ENCODE measurements at regions not wholly inside any gene's neighbourhood (a gene's known extent, or its start where the extent isn't known, plus 50 kb on each side); places are given as distances from the start of the nearest gene placed in this dataset.
"Not testable (repeated sequence)": the region's sequence is repeated elsewhere in the genome, so short reads cannot be mapped to it uniquely, and the experiment has no call there.

GRCh38 chr10:36493516-36493880 lies 631.9 kb upstream of the ANKRD30A start:
- no peak for DNase-seq (ENCODE audit: low read depth in 2 of 2)

DNA sequence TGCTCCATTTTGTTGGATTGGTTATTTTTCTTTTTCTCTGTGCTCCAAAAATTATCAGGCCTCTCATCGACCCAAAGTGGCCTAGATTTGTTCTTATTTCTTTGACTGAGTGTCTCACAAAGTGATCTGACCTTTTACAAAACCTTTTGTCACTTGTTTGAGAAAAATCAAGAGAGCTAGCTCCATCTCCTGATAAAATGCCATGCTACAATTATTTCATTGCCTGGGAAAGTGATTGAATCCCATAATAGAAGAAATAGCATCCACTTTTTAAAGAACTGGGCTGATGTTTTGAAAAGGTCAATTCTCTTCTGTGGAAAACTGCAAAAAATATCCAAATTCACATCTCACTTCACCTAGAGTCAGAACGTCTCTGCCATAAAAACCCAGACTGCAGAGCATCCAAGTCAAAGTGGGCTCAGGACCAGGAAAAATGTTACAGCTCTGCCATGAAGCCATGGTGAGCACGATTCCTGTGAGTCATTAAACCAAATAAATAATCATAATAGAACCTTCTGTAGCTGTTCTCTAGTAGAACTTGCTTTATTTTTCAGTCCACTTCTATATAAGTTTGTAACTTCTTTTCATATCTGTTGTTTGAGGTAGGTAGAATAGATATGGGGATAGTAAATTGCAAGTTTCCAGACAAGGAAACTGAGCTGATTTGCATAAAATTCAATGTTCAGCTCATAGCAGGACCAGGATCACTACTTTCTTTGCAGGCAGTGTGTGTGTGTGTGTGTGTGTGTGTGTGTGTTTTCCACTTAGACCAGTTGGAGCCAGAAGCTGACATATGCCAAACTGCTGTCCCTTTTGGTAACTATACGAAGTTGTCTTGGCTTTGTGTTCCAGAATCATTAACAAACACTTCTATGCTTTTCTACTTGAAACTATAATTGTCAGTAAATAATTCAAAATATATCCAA lies 632.5 kb upstream of the ANKRD30A start:
- DNase-seq (ENCODE audit: low read depth in 2 of 2) = no peak

GRCh38 chr10:36491926-36492325 lies 633.5 kb upstream of the ANKRD30A start:
- no peak for DNase-seq (ENCODE audit: low read depth in 2 of 2)

GRCh38 chr10:36489611-36490228 lies 635.7 kb upstream of the ANKRD30A start:
- no peak for DNase-seq (ENCODE audit: low read depth in 2 of 2)

DNA sequence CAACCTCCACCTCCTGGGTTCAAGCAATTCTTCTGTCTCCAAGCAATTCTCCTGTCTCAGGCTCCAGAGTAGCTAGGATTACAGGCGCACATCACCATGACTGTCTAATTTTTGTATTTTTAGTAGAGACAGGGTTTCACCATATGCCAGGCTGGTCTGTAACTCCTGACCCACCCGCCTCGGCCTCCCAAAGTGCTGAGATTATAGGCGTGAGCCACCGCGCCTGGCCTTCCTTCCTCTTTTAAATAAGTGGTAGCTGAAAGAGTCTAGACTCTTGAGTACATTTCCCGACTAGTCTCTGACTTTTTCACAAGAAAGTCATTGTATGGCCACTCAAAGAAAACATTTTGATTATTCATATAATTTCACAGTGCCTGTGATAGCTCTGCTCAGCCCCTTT lies 636.2 kb upstream of the ANKRD30A start:
- no peak for DNase-seq (ENCODE audit: low read depth in 2 of 2)

DNA sequence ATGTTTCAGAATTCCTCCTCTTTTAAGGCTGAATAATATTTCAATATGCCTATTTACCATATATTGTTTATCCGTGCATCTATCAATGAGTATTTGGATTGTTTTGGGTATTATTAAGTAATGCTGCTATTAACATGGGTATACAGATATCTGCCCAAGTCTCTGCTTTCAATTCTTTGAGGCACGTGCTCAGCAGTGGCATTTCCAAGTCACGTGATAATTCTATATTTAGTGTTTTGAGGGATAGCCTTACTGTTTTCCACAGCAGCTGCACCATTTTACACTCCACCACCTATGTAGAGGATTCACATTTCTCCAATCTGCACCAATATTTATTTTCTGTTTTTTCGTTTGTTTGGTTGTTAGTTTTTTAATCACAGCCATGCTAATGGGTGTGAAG lies 636.8 kb upstream of the ANKRD30A start:
- DNase-seq (ENCODE audit: low read depth in 2 of 2) = no peak

DNA sequence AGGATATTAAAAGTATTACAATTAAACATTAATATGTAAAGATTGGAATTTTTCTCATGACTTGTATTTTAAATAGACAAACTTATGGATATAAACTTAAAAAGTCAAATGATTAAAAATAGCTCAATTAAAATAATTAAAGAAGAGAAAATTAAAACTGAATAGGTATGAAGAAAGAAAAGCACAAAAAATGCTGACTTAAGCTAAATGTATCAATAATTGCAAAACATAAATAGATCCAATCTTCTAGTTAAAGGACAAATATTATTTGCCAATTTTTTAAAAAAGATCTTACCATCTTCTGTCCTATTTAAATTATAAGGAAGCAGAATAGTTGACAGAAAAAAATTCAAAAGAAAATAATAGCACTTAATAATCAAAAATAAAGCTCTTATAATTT lies 646.3 kb upstream of the ANKRD30A start:
- no peak for DNase-seq (ENCODE audit: low read depth in 2 of 2)

GRCh38 chr10:36476399-36476798 lies 649.0 kb upstream of the ANKRD30A start:
- no peak for DNase-seq (ENCODE audit: low read depth in 2 of 2)

DNA sequence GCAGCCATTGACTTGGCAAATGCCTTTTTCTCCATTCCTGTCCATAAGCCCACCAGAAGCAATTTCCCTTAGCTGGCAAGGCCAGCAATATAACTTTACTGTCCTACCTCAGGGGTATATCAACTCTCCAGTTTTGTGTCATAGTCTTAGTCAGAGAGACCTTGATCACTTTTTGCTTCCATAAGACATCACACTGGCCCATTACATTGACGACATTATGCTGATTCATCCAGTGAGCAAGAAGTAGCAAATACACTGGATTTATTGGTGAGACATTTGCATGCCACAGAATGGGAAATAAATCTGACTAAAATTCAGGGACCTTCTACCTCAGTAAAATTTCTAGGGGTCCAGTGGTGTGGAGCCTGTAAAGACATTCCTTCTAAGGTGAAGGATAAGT lies 649.7 kb upstream of the ANKRD30A start:
- DNase-seq (ENCODE audit: low read depth in 2 of 2) = no peak

DNA sequence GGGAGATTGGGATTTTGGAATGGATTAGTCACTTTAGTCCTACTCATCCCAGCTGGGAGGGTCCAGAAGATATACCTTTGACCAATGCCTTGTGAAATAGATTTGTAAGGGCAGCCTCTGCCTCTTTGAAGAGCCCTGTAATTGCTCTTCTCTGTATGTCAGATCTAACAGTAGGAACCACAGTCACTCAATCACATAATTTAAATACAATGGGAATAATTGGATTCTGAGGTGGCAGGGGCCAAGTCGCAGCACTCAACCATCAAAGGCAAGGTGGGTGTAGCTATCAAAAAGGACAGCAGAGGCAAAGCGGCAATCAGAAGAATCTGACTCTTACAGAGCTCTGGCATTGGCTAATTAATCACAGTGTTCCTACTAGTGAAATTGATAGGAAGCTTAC lies 650.9 kb upstream of the ANKRD30A start:
- DNase-seq (ENCODE audit: low read depth in 2 of 2) = no peak

DNA sequence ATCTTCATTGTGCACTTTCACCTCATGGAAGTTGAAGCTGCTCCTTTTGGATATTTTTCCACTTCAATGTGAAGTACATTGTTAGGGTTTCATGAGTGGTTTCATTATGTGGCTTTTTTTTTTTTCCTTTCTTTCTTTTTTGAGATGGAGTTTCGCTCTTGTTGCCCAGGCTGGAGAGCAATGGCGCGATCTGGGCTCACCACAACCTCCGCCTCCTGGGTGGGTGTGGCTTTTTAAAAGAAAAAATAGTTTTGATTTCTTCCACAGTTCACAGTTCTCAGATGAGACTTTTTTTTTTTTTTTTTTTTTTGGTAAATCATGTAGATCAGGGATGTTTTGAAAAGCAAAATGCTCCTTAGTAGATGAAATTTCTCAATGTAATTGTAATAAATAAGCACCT lies 652.3 kb upstream of the ANKRD30A start:
- DNase-seq (ENCODE audit: low read depth in 2 of 2) = no peak

- DNase-seq (ENCODE audit: low read depth in 2 of 2) = no peak
Observed at GRCh38 chr10:36469585-36469984, 655.8 kb upstream of the ANKRD30A start.

DNA sequence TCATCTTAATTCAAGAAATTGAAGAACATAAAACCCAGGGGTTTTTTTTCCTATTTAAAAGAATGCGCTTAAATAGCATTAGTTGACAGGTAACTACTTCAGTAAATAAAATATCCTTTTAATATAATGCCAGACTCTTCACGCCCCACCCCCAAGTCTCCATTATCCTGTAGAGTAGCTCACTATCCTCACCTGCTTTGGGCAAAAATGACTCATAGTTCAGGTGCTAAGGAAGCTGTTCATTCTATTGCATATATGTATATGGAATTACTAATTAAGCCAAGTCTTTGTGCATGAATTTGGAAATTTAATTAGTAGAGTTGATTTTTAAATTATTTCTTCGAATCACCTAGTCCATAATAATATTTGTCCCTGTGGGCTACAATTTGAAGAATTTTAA lies 656.8 kb upstream of the ANKRD30A start:
- DNase-seq (ENCODE audit: low read depth in 2 of 2) = no peak

- DNase-seq (ENCODE audit: low read depth in 2 of 2) = no peak
Observed at GRCh38 chr10:36465604-36466379, 659.6 kb upstream of the ANKRD30A start.

DNA sequence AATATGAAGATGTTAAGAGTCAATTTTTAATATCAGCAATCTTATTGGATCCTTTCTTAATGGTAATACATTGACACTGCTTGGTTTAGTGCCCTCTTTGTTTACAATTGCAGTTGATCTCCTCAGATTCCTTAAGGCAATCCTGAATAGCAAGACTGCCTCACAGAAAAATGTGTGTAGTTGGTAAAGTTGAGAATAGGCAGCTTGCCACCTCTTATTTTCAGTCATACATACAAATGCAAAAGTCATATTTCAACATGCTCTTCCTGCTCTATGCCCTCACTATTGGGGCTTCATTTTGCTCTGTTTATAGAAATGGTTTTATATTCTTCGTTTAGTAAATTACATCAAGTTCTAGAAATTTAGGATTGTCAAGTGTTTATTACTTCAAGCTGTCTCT lies 661.1 kb upstream of the ANKRD30A start:
- DNase-seq (ENCODE audit: low read depth in 2 of 2) = no peak

GRCh38 chr10:36463390-36463789 lies 662.0 kb upstream of the ANKRD30A start:
- DNase-seq (ENCODE audit: low read depth in 2 of 2) = no peak

- no peak for DNase-seq (ENCODE audit: low read depth in 2 of 2)
Observed at GRCh38 chr10:36462194-36462593, 663.2 kb upstream of the ANKRD30A start.

- not testable (repeated sequence) for DNase-seq (ENCODE audit: low read depth in 2 of 2)
Observed at GRCh38 chr10:36458437-36458836, 667.0 kb upstream of the ANKRD30A start.

- DNase-seq (ENCODE audit: low read depth in 2 of 2) = no peak
Observed at GRCh38 chr10:36457751-36458150, 667.6 kb upstream of the ANKRD30A start.

- DNase-seq (ENCODE audit: low read depth in 2 of 2) = no peak
Observed at GRCh38 chr10:36455526-36456133, 669.8 kb upstream of the ANKRD30A start.

GRCh38 chr10:36452851-36453250 lies 672.5 kb upstream of the ANKRD30A start:
- no peak for DNase-seq (ENCODE audit: low read depth in 2 of 2)

GRCh38 chr10:36451391-36451970 lies 673.9 kb upstream of the ANKRD30A start:
- no peak for DNase-seq (ENCODE audit: low read depth in 2 of 2)

All from stimulated activated CD4-positive, alpha-beta T cell treated with anti-CD3 and anti-CD28 coated beads, Interleukin-4, amount 100 ng/mL, for 48 hours (primary cell).